ENCODE measurements at regions not wholly inside any gene's neighbourhood (a gene's known extent, or its start where the extent isn't known, plus 50 kb on each side); places are given as distances from the start of the nearest gene placed in this dataset.
"Not testable (repeated sequence)": the region's sequence is repeated elsewhere in the genome, so short reads cannot be mapped to it uniquely, and the experiment has no call there.

- Mint-ChIP-seq H3K9me3 (no peaks in the 10 kb centered on the region), H3K36me3 (ENCODE audit: low read depth) (no peaks in the 10 kb centered on the region), H3K27ac (no peak overlapping the region), H3K4me1 (ENCODE audit: low read depth) (peaks cover 34% of the 10 kb centered on the region), H3K4me3 (no peak overlapping the region), H3K27me3 (ENCODE audit: low read depth) (peaks cover 3% of the 10 kb centered on the region)
- no peak for DNase-seq
- CTCF ChIA-PET, result interaction anchor here (0.6 to 5.8 kb wide), 14 partner anchors 9 to 614 kb away, joined by 3 to 117 read pairs (median 4); partner anchors contain the start of gene FASLG
- intact Hi-C loops (cut with micrococcal nuclease), result loop anchor here (2.0 kb wide), 5 partner anchors 19 to 289 kb away; partner anchors contain the start of gene SUCO
Observed at GRCh38 chr1:172717722-172718465, 59.0 kb downstream of the FASLG start.

GRCh38 chr1:172719066-172719627 lies 60.2 kb downstream of the FASLG start:
- DNase-seq, result no peak
- Mint-ChIP-seq H3K4me3 (no peak overlapping the region), H3K36me3 (ENCODE audit: low read depth) (no peaks in the 10 kb centered on the region), H3K9me3 (no peaks in the 10 kb centered on the region), H3K27me3 (ENCODE audit: low read depth) (peaks cover 3% of the 10 kb centered on the region), H3K27ac (no peak overlapping the region), H3K4me1 (ENCODE audit: low read depth) (peaks cover 30% of the 10 kb centered on the region)
- CTCF ChIA-PET, result interaction anchor here (0.8 to 5.8 kb wide), 39 partner anchors 10 to 311 kb away, joined by 3 to 117 read pairs (median 5); partner anchors contain the start of gene FASLG
- intact Hi-C loops (cut with micrococcal nuclease), result loop anchor here (1.0 to 2.0 kb wide), 3 partner anchors 110 to 290 kb away; no protein-coding TSS in a partner anchor

DNA sequence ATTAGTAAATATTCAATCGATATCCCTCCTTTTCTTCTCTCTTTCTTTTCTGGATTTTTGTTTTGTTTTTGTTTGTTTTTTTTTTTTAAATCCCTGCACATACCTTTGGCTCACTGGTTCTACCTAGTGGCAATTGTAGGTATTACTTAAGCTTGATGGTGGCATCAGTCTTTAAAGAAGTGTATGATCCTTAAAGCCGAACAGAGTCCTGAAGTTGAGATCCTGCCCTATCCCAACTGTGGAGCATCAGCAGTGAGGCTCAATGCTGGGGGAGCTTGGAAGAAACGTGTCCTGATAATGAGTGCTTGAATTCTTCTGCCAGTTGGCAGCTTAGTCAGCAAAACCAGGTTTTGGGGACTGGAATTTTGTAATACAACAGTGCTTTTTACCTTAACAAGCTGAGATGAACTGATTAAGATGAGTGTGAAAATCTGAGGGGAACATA lies 60.8 kb downstream of the FASLG start:
- H3K36me3 Mint-ChIP-seq (ENCODE audit: low read depth), result no peaks in the 10 kb centered on the region
- CTCF ChIA-PET, result interaction anchor here (0.6 to 5.8 kb wide), 46 partner anchors 9 to 626 kb away, joined by 3 to 117 read pairs (median 4); partner anchors contain the start of gene FASLG
- H3K27me3 Mint-ChIP-seq (ENCODE audit: low read depth), result peaks cover 3% of the 10 kb centered on the region
- no peak overlapping the region for H3K27ac Mint-ChIP-seq
- no peaks in the 10 kb centered on the region for H3K9me3 Mint-ChIP-seq
- peaks cover 33% of the 10 kb centered on the region for H3K4me1 Mint-ChIP-seq (ENCODE audit: low read depth)
- DNase-seq, result no peak
- H3K4me3 Mint-ChIP-seq, result no peak overlapping the region
- intact Hi-C loops (cut with micrococcal nuclease), result loop anchor here (1.0 to 2.0 kb wide), 3 partner anchors 110 to 291 kb away; no protein-coding TSS in a partner anchor

GRCh38 chr1:172720339-172720738 lies 61.4 kb downstream of the FASLG start:
- intact Hi-C loops (cut with micrococcal nuclease), result no loop called here
- no peak for DNase-seq
- Mint-ChIP-seq H3K27me3 (ENCODE audit: low read depth) (peaks cover 3% of the 10 kb centered on the region), H3K27ac (no peak overlapping the region), H3K36me3 (ENCODE audit: low read depth) (no peaks in the 10 kb centered on the region), H3K4me3 (no peak overlapping the region), H3K9me3 (no peaks in the 10 kb centered on the region), H3K4me1 (ENCODE audit: low read depth) (peaks cover 39% of the 10 kb centered on the region)
- CTCF ChIA-PET, result interaction anchor here (0.6 to 5.8 kb wide), 36 partner anchors 8 to 627 kb away, joined by 3 to 117 read pairs (median 5); partner anchors contain the start of gene FASLG

DNA sequence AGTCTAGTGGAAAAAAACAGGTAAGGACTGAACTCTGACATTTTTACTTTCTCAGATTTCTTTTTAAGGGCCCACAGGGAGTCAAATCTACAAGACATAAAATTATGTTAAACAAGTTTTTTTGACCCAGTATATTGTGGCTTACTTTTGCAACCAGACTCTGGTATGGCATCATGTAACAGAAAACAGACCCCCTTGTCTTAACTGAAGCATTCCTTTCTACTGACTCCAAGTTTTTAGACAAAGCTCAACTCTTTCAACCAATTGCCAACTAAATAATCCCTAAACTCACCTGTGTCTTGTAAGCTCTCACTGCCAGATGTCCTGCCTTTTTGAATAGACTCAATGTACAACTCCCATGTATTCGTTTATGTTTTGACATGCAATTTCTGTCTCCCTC lies 64.3 kb downstream of the FASLG start:
- H3K4me3 Mint-ChIP-seq, result no peak overlapping the region
- peaks cover 26% of the 10 kb centered on the region for H3K4me1 Mint-ChIP-seq (ENCODE audit: low read depth)
- H3K36me3 Mint-ChIP-seq (ENCODE audit: low read depth), result no peaks in the 10 kb centered on the region
- H3K27ac Mint-ChIP-seq, result no peak overlapping the region
- peaks cover 2% of the 10 kb centered on the region for H3K9me3 Mint-ChIP-seq
- no peak for DNase-seq
- H3K27me3 Mint-ChIP-seq (ENCODE audit: low read depth), result no peaks in the 10 kb centered on the region
- CTCF ChIA-PET, result no interaction called here
- intact Hi-C loops (cut with micrococcal nuclease), result no loop called here

DNA sequence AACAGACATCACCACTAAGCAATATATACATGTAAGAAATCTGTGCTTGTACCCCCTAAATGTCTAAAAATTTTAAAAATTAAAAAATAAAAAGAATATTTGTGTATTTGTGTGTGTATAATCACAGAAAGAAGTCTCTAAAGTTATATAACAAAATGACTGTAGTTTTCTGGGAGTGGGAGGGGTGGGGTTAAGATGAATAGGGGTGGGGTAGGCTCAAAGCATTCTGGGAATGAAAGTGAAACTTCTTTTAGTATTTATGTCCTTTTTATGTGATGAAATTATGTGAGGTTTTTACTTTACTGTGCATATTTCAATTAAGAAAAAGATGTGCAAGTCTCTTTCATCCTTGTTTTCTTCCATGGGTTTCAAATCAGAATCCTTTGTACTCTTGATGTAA lies 65.3 kb downstream of the FASLG start:
- no peak overlapping the region for H3K4me3 Mint-ChIP-seq
- peaks cover 9% of the 10 kb centered on the region for H3K9me3 Mint-ChIP-seq
- H3K27ac Mint-ChIP-seq, result no peak overlapping the region
- no peaks in the 10 kb centered on the region for H3K27me3 Mint-ChIP-seq (ENCODE audit: low read depth)
- CTCF ChIA-PET, result interaction anchor here (0.7 to 6.3 kb wide), 11 partner anchors 10 to 294 kb away, joined by 3 to 63 read pairs (median 3); partner anchors contain the start of genes FASLG and SUCO
- H3K36me3 Mint-ChIP-seq (ENCODE audit: low read depth), result no peaks in the 10 kb centered on the region
- DNase-seq, result no peak
- H3K4me1 Mint-ChIP-seq (ENCODE audit: low read depth), result peaks cover 24% of the 10 kb centered on the region
- intact Hi-C loops (cut with micrococcal nuclease), result no loop called here

DNA sequence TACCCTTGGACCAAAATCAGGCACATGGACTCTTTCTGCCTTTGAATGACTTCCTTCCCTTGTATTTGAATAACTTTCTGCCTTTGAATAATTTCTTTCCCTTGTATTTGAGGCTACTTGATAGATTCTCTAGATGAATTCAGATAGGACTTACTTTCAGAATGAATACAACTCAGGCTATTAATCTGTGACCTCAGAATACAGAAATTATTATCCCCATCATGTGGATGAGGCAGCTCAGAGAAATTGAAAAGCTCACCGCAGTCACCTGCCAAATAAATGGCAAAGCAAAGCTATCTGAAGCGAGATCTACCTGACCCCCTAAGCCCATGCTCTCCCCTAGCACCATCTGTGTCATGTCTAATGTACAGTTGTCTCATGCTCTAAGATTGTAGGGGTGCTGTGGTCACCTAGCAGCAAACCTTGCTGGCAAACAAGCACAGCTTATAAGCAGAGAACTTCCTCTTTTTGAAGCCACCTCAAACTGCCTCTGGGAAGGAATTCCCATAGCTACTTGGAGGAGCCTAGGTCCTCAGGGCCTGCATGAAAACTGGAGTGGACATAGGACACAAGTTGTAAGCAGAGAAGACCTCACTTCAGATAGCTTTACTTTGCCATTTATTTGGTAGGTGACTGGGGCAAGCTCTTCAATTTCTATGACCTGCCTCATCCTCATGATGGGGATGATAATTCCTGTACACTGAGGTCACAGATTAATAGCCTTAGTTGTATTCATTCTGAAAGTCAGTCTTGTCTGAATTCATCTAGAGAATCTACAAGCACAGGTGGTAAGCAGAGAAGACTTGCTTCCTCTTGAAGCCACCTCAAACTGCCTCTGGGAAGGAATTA lies 66.1 kb downstream of the FASLG start:
- H3K36me3 Mint-ChIP-seq (ENCODE audit: low read depth), result no peaks in the 10 kb centered on the region
- H3K9me3 Mint-ChIP-seq, result peaks cover 11% of the 10 kb centered on the region
- no peak overlapping the region for H3K4me3 Mint-ChIP-seq
- H3K27me3 Mint-ChIP-seq (ENCODE audit: low read depth), result no peaks in the 10 kb centered on the region
- H3K27ac Mint-ChIP-seq, result no peak overlapping the region
- CTCF ChIA-PET, result interaction anchor here (0.7 to 6.3 kb wide), 17 partner anchors 11 to 295 kb away, joined by 3 to 63 read pairs (median 4); partner anchors contain the start of genes FASLG and SUCO
- intact Hi-C loops (cut with micrococcal nuclease), result loop anchor here (5.0 kb wide), 1 partner anchor 723 kb away; no protein-coding TSS in a partner anchor
- H3K4me1 Mint-ChIP-seq (ENCODE audit: low read depth), result peaks cover 17% of the 10 kb centered on the region
- no peak for DNase-seq

DNA sequence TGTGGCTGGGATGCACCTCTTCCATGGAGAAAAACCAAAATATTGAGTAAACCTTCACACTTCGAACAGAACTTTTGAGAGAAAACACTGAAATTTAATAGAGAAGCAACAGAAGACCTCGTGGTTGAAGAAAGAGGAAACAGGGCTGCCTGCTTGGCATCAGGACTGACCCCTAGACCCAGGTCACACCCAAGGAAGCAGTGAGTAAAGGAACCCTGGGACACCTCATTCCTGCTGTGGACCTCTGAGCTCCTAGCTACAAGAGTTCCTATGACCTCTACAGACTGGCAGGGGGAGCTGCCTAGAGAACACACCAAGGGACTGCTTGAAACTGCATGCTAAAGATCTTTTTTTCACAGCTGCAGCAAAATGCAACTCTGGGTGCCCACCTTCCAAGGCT lies 67.8 kb downstream of the FASLG start:
- no peak overlapping the region for H3K27ac Mint-ChIP-seq
- H3K4me3 Mint-ChIP-seq, result no peak overlapping the region
- H3K36me3 Mint-ChIP-seq (ENCODE audit: low read depth), result no peaks in the 10 kb centered on the region
- no peaks in the 10 kb centered on the region for H3K27me3 Mint-ChIP-seq (ENCODE audit: low read depth)
- peaks cover 17% of the 10 kb centered on the region for H3K4me1 Mint-ChIP-seq (ENCODE audit: low read depth)
- intact Hi-C loops (cut with micrococcal nuclease), result loop anchor here (5.0 kb wide), 1 partner anchor 724 kb away; no protein-coding TSS in a partner anchor
- H3K9me3 Mint-ChIP-seq, result peaks cover 11% of the 10 kb centered on the region
- CTCF ChIA-PET, result interaction anchor here (0.5 to 6.3 kb wide), 24 partner anchors 9 to 731 kb away, joined by 3 to 63 read pairs (median 5); no protein-coding TSS in a partner anchor
- DNase-seq, result no peak

GRCh38 chr1:172727275-172727857 lies 68.5 kb downstream of the FASLG start:
- no peaks in the 10 kb centered on the region for H3K27me3 Mint-ChIP-seq (ENCODE audit: low read depth)
- H3K9me3 Mint-ChIP-seq, result peaks cover 11% of the 10 kb centered on the region
- H3K27ac Mint-ChIP-seq, result no peak overlapping the region
- peaks cover 17% of the 10 kb centered on the region for H3K4me1 Mint-ChIP-seq (ENCODE audit: low read depth)
- no peak for DNase-seq
- H3K36me3 Mint-ChIP-seq (ENCODE audit: low read depth), result no peaks in the 10 kb centered on the region
- intact Hi-C loops (cut with micrococcal nuclease), result loop anchor here (5.0 kb wide), 1 partner anchor 725 kb away; no protein-coding TSS in a partner anchor
- no peak overlapping the region for H3K4me3 Mint-ChIP-seq
- CTCF ChIA-PET, result interaction anchor here (0.5 to 6.3 kb wide), 39 partner anchors 8 to 731 kb away, joined by 3 to 63 read pairs (median 4); no protein-coding TSS in a partner anchor

DNA sequence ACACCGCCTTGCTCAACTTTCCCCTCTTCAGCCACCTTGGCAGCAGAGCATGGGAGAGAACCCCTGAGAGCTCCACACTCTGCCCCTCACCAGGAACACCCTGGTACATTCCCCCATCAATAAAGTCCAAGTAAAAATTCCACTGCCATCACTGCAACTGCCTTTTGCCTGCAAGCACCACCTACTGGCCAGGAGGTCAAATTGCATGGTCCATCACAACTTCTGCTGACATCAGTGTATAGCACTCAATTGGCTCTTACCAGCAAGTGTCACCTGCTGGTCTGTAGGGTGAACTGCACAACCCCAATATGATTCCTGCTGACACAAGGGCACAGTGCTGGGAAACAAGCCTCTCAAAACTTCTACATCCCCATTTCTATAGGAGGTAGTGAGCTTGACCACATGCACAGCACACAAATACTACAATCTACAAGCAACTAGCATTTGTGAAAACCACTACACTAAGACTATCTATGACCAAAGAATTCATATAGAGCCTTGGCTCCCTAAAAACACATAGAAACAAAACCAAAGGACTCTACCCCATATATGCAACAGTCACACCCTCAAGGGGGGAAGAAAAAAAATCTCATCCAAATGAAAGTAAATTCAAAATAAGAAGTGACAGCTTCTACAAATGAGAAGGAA lies 69.2 kb downstream of the FASLG start:
- CTCF ChIA-PET, result interaction anchor here (0.6 to 6.3 kb wide), 37 partner anchors 8 to 625 kb away, joined by 3 to 63 read pairs (median 5); no protein-coding TSS in a partner anchor
- no peaks in the 10 kb centered on the region for H3K36me3 Mint-ChIP-seq (ENCODE audit: low read depth)
- no peak overlapping the region for H3K4me3 Mint-ChIP-seq
- intact Hi-C loops (cut with micrococcal nuclease), result loop anchor here (1.0 to 5.0 kb wide), 5 partner anchors 119 to 726 kb away; partner anchors contain the start of gene SUCO
- no peaks in the 10 kb centered on the region for H3K27me3 Mint-ChIP-seq (ENCODE audit: low read depth)
- peak; percentile 71 for DNase-seq
- H3K27ac Mint-ChIP-seq, result no peak overlapping the region
- peaks cover 11% of the 10 kb centered on the region for H3K9me3 Mint-ChIP-seq
- peaks cover 17% of the 10 kb centered on the region for H3K4me1 Mint-ChIP-seq (ENCODE audit: low read depth)

- Mint-ChIP-seq H3K4me1 (ENCODE audit: low read depth) (peaks cover 17% of the 10 kb centered on the region), H3K9me3 (peaks cover 11% of the 10 kb centered on the region)
- not testable (repeated sequence) for H3K4me3 Mint-ChIP-seq; DNase-seq; H3K36me3 Mint-ChIP-seq (ENCODE audit: low read depth); H3K27me3 Mint-ChIP-seq (ENCODE audit: low read depth); H3K27ac Mint-ChIP-seq
- intact Hi-C loops (cut with micrococcal nuclease), result loop anchor here (1.0 to 5.0 kb wide), 5 partner anchors 119 to 726 kb away; partner anchors contain the start of gene SUCO
- CTCF ChIA-PET, result interaction anchor here (0.7 to 6.3 kb wide), 20 partner anchors 8 to 927 kb away, joined by 3 to 63 read pairs (median 6); no protein-coding TSS in a partner anchor
Observed at GRCh38 chr1:172728705-172729104, 69.8 kb downstream of the FASLG start.
